ENCODE measurements at regions not wholly inside any gene's neighbourhood (a gene's known extent, or its start where the extent isn't known, plus 50 kb on each side); places are given as distances from the start of the nearest gene placed in this dataset.

DNA sequence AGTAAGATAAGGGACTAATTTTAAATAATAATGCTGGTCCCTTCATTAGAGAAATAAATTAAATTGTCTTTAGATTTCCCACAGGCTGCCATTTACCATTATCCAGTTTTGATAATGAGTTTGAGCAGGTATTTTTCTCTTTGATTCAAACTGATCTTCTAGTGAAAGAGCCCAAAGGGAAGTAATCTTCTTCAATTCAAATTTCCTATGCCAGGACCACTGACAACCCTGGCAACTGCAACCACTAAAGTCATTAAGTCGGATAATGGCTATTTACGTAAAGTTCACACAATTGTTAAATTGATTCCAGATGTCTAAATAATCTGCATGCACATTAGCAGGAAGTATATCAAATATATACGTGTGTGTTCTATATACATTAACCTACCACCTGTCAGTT lies 399.3 kb downstream of the PTPRC start:
- H3K27me3 ChIP-seq: no peaks in the 10 kb centered on the region
- H3K27ac ChIP-seq: no peak overlapping the region
- H3K36me3 ChIP-seq: no peaks in the 10 kb centered on the region
- H3K9me3 ChIP-seq: no peaks in the 10 kb centered on the region
- intact Hi-C loops (cut with DNase I): no loop called here
- H3K4me3 ChIP-seq (replicated peaks in 1 of 3): no peak overlapping the region
- no peak for DNase-seq
- WGBS, 2 donors: 82 to 85% methylated on average over 3 of the region's 3 CpGs
- TF ChIP-seq POLR2A (IDR thresholded peaks at IDR 0.05): no peak
- TF ChIP-seq, protein P1, sequence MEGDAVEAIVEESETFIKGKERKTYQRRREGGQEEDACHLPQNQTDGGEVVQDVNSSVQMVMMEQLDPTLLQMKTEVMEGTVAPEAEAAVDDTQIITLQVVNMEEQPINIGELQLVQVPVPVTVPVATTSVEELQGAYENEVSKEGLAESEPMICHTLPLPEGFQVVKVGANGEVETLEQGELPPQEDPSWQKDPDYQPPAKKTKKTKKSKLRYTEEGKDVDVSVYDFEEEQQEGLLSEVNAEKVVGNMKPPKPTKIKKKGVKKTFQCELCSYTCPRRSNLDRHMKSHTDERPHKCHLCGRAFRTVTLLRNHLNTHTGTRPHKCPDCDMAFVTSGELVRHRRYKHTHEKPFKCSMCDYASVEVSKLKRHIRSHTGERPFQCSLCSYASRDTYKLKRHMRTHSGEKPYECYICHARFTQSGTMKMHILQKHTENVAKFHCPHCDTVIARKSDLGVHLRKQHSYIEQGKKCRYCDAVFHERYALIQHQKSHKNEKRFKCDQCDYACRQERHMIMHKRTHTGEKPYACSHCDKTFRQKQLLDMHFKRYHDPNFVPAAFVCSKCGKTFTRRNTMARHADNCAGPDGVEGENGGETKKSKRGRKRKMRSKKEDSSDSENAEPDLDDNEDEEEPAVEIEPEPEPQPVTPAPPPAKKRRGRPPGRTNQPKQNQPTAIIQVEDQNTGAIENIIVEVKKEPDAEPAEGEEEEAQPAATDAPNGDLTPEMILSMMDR (IDR thresholded peaks at IDR 0.05): no peak
- H3K4me1 ChIP-seq: no peaks in the 10 kb centered on the region

DNA sequence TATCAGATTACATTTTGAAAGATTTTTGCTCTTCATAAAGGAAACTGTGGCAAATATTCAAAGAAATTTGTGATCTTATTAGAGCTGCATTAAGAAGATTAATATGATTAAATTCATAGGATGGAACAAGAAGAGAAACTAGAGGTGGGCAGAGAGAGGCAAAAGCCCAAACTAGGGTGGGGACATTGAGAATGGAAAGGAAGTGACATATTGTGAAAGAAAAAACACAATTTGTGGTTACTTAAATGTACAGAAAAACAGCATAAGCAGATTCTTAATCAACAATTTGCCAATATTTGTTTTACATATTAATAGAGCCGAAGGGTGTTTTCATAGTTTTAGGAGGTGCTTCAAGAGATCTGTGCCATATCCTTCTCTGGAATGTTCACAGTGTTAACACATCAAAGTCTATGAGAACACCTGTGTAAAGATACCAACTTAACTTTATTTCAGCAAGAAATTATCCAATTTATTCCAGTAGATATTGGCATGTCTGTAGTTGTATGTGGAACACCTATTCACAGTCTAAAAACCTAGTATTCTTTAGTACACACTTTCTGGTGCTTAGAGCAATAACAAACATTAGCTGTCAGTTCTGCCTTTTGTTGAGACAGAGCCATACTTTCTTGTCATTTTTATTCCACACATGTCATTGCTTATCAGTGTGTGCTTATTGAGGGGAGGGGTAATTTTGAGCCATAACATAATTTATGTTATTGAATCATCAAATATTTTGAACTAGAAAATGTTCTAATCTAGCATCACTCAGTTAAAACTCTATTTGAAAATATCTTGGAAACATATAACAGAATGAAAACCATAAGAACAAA lies 401.5 kb downstream of the PTPRC start:
- TF ChIP-seq, protein P1 (IDR thresholded peaks at IDR 0.05): no peak
- no peak for TF ChIP-seq POLR2A (IDR thresholded peaks at IDR 0.05)
- DNase-seq: no peak
- Histone ChIP-seq H3K4me1 (no peaks in the 10 kb centered on the region), H3K27ac (no peak overlapping the region), H3K4me3 (replicated peaks in 1 of 3) (no peak overlapping the region), H3K9me3 (no peaks in the 10 kb centered on the region), H3K27me3 (no peaks in the 10 kb centered on the region), H3K36me3 (no peaks in the 10 kb centered on the region)
- intact Hi-C loops (cut with DNase I): no loop called here
- WGBS, 2 donors: 80 to 84% methylated on average over 1 of the region's 1 CpG

DNA sequence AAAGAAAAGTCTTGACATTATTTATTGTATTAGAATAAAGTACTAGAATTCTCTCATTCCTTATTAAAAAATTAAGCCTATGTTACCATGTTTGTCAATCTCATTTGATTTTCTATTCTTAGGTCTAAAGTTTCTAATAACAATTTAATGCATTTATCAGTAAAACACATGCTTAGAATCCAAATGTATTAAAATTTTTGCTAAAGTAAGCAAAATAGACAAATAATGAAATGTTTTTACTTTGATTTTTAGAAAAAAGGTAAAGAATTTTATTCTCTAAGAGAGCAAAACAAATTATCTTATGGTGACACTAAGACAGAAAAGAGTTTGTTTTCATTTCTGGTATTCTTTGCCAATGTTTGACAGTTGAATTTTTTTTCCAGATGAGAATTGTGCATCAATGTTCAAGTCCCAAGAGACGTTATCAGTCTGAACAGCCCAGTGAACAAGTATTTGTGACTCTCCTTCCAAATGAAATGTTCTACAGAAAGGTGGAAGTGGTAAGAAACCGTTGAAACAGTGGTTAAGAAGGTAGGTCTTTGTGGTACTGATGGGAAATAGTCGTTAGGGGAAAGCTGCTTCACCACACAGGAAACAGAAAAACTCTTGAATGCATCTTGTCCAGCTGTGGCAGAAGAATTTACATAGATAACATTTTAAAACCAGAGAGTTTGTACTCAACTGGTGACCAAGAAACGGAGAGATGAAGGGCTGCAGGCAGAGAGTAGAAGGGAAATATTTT lies 402.5 kb downstream of the PTPRC start:
- no peaks in the 10 kb centered on the region for H3K27me3 ChIP-seq
- WGBS, 2 donors: 28 to 33% methylated on average over 4 of the region's 4 CpGs

DNA sequence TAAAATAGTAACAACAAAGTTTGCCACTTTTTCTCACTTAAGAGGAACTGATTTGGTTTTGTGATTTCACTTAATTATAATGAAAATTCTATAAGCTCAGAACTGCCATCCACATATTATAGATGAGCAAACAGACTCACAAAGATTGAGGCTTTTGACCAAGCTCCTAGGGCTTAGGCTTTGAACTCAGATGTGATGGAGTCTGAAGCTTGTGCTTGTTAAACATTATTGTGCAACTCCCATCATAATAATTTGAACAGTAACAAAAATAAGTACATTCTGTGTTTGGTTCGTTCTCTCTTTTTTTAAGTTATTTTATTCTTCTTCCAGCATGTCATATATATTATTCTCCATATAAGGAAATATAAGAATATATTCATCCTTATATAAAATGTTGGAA lies 403.4 kb downstream of the PTPRC start:
- Histone ChIP-seq H3K27ac (no peak overlapping the region), H3K4me1 (no peaks in the 10 kb centered on the region), H3K9me3 (no peaks in the 10 kb centered on the region), H3K27me3 (no peaks in the 10 kb centered on the region), H3K36me3 (no peaks in the 10 kb centered on the region), H3K4me3 (replicated peaks in 1 of 3) (no peak overlapping the region)
- no peak for DNase-seq
- TF ChIP-seq, protein P1 (IDR thresholded peaks at IDR 0.05): no peak
- no peak for TF ChIP-seq POLR2A (IDR thresholded peaks at IDR 0.05)
- 89 to 94% methylated on average over 1 of the region's 1 CpG for WGBS, 2 donors
- intact Hi-C loops (cut with DNase I): no loop called here

More for the DNA sequence above, 402.5 kb downstream of the PTPRC start:
- no peaks in the 10 kb centered on the region for H3K4me1 ChIP-seq
- H3K9me3 ChIP-seq: no peaks in the 10 kb centered on the region
- TF ChIP-seq POLR2A (IDR thresholded peaks at IDR 0.05): no peak
- TF ChIP-seq, protein P1 (IDR thresholded peaks at IDR 0.05): no peak
- no peak overlapping the region for H3K4me3 ChIP-seq (replicated peaks in 1 of 3)
- intact Hi-C loops (cut with DNase I): no loop called here
- H3K36me3 ChIP-seq: no peaks in the 10 kb centered on the region
- DNase-seq: no peak
- H3K27ac ChIP-seq: no peak overlapping the region

DNA sequence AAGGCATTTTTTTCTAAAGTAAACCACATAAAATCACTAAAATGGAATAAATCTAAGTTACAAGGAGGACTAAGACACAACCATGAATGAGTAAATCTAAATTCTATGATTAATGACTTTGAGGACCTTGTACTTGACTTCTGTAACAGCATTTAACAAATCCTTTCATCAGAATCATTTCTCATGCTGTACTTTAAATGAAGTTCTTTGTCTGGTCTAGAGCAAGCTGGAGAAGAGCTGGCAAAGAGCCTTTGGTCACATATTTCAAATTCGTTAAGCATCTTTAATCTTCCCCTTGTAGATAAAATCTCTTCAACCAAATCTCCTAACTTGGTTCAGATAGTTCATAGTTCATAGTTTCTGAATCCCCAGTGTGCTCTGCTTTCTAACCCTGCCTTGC lies 405.4 kb downstream of the PTPRC start:
- no peak for TF ChIP-seq POLR2A (IDR thresholded peaks at IDR 0.05)
- TF ChIP-seq, protein P1 (IDR thresholded peaks at IDR 0.05): no peak
- Histone ChIP-seq H3K27me3 (no peaks in the 10 kb centered on the region), H3K27ac (no peak overlapping the region), H3K4me3 (replicated peaks in 1 of 3) (no peak overlapping the region), H3K4me1 (no peaks in the 10 kb centered on the region), H3K36me3 (no peaks in the 10 kb centered on the region), H3K9me3 (no peaks in the 10 kb centered on the region)
- WGBS, 2 donors: 69 to 73% methylated on average over 1 of the region's 1 CpG
- DNase-seq: no peak
- intact Hi-C loops (cut with DNase I): no loop called here

All from thyroid gland (tissue), 4 donors.